Thoracic aorta (tissue), 2 donors: ENCODE measurements at regions not wholly inside any gene's neighbourhood (a gene's known extent, or its start where the extent isn't known, plus 50 kb on each side); places are given as distances from the start of the nearest gene placed in this dataset.

Experiments used
- ATAC-seq: fragments of 150-250 bp; one replicate; pipeline ENCODE4 v1.8.0; 2017; ENCODE audit warnings: low read depth; ENCODE audit not compliant: insufficient number of reproducible peaks, low FRiP score
- DNase-seq: peaks from one replicate; pipeline ENCODE4 v3.0.0-alpha.2; 2020; ENCODE audit warnings: low spot score
- H3K27ac ChIP-seq, 2 donors: fragments of 200-600 bp; sonication (generic); 1 replicate in 1 of 2; 2 replicates in 1 of 2; pipeline ENCODE4 v1.5.1; 2016; ENCODE audit warnings: mild to moderate bottlenecking in 2 of 2, moderate library complexity in 2 of 2
- H3K27me3 ChIP-seq: fragments of 200-600 bp; sonication (generic); replicated peaks from 2 replicates; pipeline ENCODE4 v1.6.0; 2016; ENCODE audit warnings: mild to moderate bottlenecking; ENCODE audit not compliant: insufficient read depth
- H3K36me3 ChIP-seq: fragments of 200-600 bp; sonication (generic); one replicate; pipeline ENCODE4 v1.5.1; 2016
- H3K4me1 ChIP-seq, 2 donors: fragments of 200-600 bp; sonication (generic); 1 replicate in 1 of 2; 2 replicates in 1 of 2; pipeline versions ENCODE4 v1.5.1 to v1.6.0; 2016; ENCODE audit warnings: low read depth in 2 of 2, mild to moderate bottlenecking in 1 of 2; ENCODE audit not compliant: control insufficient read depth in 1 of 2
- H3K4me3 ChIP-seq: fragments of 200-600 bp; sonication (generic); 2 replicates; pipeline ENCODE4 v1.5.1; 2016; ENCODE audit warnings: mild to moderate bottlenecking
- H3K9me3 ChIP-seq: fragments of 200-600 bp; sonication (generic); 2 replicates; pipeline ENCODE4 v1.5.1; 2016
- TF ChIP-seq, protein P1 (sequence below): fragments of 200-600 bp; sonication (generic); IDR thresholded peaks from one replicate; pipeline ENCODE4 v1.5.1; 2019; ENCODE audit warnings: antibody characterized with exemption

DNA sequence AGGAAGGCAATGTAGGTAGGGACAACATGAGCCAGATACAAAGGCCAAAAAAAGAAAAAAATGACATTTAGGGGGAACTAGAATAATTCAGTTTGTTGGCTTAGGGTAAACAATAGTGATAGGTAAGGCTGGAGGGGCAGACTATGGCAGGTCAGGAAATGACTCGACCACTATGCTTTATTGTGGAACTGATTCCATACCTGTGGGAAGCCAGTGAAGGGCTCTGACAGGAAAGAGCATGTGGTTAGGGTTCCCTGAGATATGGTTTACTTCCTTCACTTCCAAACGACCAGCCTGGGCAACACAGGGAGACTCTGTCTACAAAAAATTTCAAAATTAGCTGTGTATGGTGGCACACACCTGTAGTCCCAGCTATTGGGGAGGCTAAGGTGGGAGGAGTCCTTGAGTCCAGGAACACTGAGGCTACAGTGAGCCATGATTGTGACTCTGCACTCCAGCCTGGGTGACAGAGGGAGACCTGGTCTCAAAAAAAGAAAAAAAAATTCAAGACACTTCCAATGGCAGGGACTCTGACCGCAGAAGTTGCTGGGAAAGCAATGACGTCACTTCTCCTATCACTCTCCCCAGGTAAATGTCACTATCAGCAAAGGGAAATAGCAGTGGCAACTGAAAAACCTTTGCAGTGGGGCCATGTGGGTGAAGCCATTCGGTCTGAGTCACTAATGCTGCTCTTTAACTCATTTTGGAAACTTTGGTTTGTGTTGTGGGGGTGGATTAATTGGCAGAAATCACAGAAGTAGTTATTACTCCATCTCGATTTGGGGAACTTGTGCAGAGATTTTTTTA, 192.8 kb upstream of the TSC22D1 start:
- Histone ChIP-seq H3K4me1 (peaks cover 0 to 20% of the 10 kb centered on the region in 2 donors), H3K36me3 (no peaks in the 10 kb centered on the region), H3K9me3 (no peaks in the 10 kb centered on the region), H3K4me3 (no peak overlapping the region), H3K27me3 (no peaks in the 10 kb centered on the region), H3K27ac (peak overlapping the region; percentile 25 to 35)
- TF ChIP-seq, protein P1, sequence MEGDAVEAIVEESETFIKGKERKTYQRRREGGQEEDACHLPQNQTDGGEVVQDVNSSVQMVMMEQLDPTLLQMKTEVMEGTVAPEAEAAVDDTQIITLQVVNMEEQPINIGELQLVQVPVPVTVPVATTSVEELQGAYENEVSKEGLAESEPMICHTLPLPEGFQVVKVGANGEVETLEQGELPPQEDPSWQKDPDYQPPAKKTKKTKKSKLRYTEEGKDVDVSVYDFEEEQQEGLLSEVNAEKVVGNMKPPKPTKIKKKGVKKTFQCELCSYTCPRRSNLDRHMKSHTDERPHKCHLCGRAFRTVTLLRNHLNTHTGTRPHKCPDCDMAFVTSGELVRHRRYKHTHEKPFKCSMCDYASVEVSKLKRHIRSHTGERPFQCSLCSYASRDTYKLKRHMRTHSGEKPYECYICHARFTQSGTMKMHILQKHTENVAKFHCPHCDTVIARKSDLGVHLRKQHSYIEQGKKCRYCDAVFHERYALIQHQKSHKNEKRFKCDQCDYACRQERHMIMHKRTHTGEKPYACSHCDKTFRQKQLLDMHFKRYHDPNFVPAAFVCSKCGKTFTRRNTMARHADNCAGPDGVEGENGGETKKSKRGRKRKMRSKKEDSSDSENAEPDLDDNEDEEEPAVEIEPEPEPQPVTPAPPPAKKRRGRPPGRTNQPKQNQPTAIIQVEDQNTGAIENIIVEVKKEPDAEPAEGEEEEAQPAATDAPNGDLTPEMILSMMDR: no peak
- ATAC-seq (peak; percentile 49), DNase-seq (no peak)

GRCh38 chr13:44768239-44768638, 192.1 kb upstream of the TSC22D1 start:
- TF ChIP-seq, protein P1: no peak
- H3K4me1 ChIP-seq: peaks cover 0 to 20% of the 10 kb centered on the region in 2 donors
- H3K27ac ChIP-seq: no peak overlapping the region
- DNase-seq: no peak
- H3K27me3 ChIP-seq: no peaks in the 10 kb centered on the region
- no peak overlapping the region for H3K4me3 ChIP-seq
- H3K9me3 ChIP-seq: no peaks in the 10 kb centered on the region
- no peaks in the 10 kb centered on the region for H3K36me3 ChIP-seq
- ATAC-seq: no peak

DNA sequence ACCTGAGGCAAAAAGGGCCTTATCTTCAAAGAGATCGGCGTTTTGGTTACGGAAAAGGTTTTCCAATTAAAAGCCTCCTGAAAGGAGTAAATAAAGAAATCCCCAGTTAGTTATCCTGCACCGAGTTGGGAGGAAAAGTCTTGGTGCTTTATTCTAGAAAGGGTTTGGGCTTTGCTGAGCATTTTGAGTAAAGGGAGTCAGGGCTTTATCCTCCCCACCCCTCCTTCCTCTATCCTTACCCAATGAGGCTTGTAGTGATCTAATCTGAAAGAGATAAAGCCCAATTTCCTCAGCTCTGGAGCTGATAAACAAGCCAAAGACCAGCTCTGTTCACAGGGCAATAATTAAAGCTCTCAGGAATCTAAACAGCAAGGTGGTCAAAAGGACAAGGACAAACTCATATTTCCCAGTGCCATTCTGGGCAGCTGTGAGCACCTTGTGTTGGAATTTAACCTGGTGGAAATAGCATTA, 188.9 kb upstream of the TSC22D1 start:
- Histone ChIP-seq H3K4me3 (no peak overlapping the region), H3K9me3 (no peaks in the 10 kb centered on the region)
- no peak for ATAC-seq

GRCh38 chr13:44764302-44764692, 188.2 kb upstream of the TSC22D1 start:
- Histone ChIP-seq H3K27me3 (no peaks in the 10 kb centered on the region), H3K4me3 (no peak overlapping the region), H3K36me3 (no peaks in the 10 kb centered on the region), H3K27ac (no peak overlapping the region), H3K4me1 (peaks cover 0 to 20% of the 10 kb centered on the region in 2 donors), H3K9me3 (no peaks in the 10 kb centered on the region)
- TF ChIP-seq, protein P1: no peak
- DNase-seq: no peak
- ATAC-seq: no peak

More for the DNA sequence above, 188.9 kb upstream of the TSC22D1 start:
- TF ChIP-seq, protein P1: no peak
- Histone ChIP-seq H3K4me1 (peaks cover 0 to 20% of the 10 kb centered on the region in 2 donors), H3K27ac (no peak overlapping the region), H3K36me3 (no peaks in the 10 kb centered on the region), H3K27me3 (no peaks in the 10 kb centered on the region)
- no peak for DNase-seq

- no peak overlapping the region for H3K27ac ChIP-seq
- no peaks in the 10 kb centered on the region for H3K36me3 ChIP-seq
- no peak for ATAC-seq
- H3K4me1 ChIP-seq: peaks cover 0 to 20% of the 10 kb centered on the region in 2 donors
- TF ChIP-seq, protein P1: no peak
- no peaks in the 10 kb centered on the region for H3K9me3 ChIP-seq
- no peak for DNase-seq
- H3K4me3 ChIP-seq: no peak overlapping the region
- H3K27me3 ChIP-seq: no peaks in the 10 kb centered on the region
Measured at GRCh38 chr13:44763615-44764301, 187.6 kb upstream of the TSC22D1 start.
